GM19240 (cell line): ENCODE measurements at regions not wholly inside any gene's neighbourhood (a gene's known extent, or its start where the extent isn't known, plus 50 kb on each side); places are given as distances from the start of the nearest gene placed in this dataset.
"Not testable (repeated sequence)": the region's sequence is repeated elsewhere in the genome, so short reads cannot be mapped to it uniquely, and the experiment has no call there.

Experiments
- DNase-seq: peaks from one replicate; pipeline ENCODE4 v3.0.0; 2011; ENCODE audit warnings: low spot score; ENCODE audit not compliant: insufficient read length

DNA sequence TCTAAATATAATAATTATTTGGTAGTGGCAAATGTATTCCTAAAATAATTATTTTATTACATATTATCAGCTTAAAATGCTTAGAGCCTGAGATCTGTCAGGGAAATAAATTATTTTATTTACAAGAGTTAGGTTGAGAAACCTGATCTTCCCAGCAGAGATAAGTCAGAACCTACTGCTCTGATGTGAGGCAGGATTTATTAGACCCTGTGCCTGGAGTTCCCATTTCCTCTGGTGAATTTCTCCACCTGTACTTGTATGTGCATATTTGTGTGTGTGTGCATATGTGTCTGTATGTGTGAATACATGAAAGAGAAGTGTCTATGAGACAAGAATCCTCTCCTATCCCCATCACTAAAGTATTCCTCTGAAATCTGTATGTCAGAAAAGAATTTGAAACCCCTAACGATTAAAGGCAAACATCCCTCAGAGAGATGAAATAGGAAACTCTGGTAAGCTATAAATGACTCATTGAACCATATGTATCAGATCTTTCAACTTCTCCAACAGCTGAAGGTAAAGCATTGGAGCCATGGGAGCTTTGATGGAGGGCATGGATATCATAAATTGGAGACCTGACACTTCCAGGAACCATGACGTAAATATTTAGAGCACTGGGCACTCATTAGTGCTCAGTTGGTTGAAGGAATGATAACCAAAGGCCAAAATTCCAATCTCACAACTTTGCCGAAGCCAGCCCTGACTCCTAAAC is 190.9 kb downstream of the XPNPEP1 start:
- DNase-seq: no peak

DNA sequence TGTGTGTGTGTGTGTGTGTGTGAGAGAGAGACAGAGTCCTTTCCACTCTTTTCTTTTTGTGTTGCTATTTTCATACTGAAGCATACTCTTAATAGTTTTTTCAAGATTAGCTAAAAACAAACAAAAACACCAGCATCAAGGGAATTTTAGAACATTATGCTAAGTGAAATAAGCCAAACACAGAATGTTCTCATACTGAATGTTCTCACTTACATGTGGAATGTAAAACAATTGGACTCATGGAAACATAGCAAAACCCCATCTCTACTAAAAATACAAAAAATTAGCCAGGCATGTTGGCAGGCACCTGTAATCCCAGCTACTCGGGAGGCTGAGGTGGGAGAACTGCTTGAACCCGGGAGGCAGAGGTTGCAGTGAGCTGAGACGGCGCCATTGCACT is 193.4 kb downstream of the XPNPEP1 start:
- not testable (repeated sequence) for DNase-seq

DNA sequence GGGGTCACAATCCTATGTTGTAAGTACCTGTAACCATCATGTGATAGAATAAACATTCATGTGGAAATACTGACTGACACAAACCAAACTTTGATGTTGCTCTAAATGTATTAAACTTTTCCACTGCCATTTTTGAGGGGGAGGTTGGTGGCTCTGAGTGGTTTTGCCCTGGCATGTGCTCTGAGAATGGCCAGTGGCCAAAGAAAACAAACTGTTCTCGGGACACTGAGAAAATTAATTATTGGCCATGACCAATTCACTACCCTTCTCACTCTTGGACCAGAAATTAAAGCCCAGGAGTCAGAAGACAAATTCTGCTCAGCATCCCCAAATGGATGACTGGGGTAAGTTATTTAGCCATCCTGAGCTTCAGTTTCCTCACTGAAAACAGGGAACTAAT is 195.9 kb downstream of the XPNPEP1 start:
- no peak for DNase-seq

DNA sequence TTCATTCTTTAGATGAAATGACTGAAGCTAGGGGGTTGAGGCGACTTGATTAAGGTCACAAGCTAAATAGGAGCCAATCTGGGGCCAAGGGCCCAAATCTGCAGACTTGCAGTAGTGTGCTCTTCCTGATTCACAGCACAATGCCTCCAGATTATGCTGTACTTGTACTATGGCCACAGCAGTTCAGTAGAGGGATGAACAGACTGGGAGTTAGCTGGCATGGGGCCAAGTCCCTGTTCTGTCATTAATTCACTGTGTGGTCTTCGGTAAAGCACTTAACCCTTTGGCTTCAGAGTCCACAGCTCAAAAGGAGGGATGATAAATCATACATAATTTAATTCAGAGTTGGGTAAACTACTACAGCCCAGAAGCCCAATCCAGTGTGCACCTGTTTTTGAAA is 196.8 kb downstream of the XPNPEP1 start:
- no peak for DNase-seq

DNA sequence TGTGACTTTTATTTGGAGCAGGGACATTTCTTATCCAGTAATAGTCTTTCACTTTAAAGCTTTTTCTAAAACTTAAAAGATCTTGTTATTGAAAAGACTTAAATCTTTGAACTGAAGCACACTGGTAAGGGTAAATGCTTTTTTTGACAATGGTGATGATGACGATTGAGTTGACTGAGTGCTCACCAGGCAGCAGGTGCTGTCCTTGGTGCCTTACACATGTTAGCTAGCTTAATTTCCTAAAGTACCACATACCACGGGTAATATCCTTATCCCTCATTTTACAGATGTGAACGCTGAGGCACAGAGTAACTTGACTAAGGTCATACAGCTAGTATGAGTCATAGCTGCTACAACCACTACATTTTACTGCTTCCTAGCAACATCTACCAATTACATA is 200.0 kb downstream of the XPNPEP1 start:
- DNase-seq: no peak

DNA sequence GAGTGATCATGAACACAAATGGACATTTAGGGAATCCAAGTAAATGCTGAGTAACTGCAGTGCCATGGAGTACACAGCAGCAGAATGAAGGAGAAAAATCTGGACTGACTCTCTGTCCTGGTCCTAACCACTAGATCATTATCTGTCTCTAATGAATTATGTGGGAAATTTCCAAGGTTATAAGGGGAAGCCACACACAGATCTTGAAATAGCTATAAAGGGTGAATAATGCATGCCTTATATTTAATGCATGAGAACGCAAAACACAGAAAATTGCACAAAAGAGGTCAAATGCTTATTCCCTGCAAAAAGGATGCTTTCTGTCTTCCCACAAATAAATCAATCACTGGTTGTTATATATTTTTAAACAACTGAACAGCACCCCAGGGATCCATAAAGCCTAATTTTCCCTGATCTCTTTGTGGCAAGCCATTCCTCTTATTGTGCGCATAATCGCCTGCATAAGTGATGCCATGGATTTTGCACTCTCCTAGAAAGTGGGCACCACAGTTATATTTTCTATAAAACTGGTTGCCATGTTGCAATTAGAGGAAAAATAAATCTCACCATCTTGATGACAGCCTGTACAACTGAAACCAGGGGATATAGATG is 201.8 kb downstream of the XPNPEP1 start:
- DNase-seq: no peak

DNA sequence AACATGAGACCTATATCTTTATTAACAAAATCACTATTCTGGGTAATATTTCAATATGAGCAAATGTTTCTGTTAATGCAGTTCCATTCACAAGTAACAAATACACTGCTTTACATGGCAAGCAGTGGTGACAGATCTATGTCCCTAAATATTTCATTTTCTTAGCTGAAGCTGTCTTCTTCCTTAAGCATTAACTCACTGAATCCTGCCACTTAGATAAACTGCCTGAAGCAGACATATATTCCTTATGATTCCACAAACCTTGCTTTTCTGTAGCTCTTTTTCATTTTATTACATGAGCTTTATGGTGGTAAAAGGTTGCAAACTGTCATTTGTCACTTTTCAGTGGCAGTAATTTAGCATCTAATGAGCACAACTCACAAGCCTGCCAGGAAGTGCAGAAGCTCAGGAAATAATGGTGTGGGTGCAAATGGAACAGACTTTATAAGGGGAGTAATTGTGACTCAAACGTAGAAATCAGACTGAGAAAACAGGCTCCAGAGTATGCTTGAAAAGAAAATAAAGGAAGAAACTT is 217.2 kb downstream of the XPNPEP1 start:
- no peak for DNase-seq

DNA sequence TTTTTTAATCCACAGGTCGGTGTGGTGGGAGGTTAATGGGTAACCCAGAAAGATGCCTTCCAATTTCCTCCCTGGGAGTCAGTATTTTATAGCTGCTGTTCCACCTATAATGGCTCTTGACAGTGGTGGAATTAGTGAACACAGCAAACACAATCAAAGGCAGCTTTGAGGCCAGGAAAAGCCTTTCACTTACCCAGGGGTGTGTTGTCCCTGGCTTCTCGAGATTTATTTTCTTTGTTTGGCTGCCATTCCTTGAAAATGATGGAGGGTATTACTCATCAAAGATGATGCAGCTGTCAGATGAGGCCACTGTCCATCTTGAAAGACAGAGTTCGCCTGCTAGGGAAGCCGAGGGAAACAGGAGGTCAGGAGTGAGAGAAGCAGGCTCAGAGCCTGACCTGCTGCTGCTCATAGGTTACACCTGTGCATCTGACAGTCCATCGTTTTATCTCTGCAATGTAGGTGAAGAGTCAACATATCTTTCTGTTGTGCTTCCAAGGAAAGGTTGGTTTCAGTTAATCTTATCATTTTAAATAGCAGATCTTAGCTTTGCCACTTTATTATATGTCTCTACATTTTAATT is 221.6 kb downstream of the XPNPEP1 start:
- no peak for DNase-seq

DNA sequence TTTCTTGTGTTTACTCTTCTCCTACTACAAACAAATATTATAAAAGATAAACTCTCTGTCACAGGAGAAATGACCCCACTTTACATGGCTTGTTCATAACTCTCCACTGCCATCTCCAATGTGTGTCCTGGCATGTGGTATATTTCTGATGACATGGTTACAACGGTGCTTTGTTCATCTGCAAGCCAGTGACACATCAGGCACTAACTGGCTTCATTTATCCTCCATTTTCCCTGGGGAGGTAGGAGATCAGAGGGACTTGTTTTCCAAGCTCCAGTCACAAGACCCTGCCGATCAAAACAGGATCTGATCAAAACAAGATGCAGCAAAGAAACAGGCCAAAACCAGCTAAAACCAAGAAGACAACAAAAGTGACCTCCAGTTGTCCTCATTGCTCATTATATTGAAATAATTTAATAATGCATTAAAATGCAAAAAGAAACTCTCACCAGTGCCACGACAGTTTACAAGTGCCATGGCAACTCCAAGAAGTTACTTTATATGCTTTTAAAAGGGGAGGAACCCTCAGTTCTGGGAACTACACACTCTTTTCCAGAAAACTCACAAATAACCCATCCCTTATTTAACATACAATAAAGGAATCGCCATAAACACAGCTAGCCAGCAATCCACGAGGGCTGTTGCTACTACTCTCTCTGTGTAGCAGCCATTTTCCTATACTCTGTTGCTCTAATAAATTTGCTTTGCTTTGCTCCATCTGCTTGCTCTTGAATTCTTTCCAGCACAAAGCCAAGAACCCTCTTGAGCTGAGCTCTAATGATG is 224.2 kb downstream of the XPNPEP1 start:
- DNase-seq: no peak

DNA sequence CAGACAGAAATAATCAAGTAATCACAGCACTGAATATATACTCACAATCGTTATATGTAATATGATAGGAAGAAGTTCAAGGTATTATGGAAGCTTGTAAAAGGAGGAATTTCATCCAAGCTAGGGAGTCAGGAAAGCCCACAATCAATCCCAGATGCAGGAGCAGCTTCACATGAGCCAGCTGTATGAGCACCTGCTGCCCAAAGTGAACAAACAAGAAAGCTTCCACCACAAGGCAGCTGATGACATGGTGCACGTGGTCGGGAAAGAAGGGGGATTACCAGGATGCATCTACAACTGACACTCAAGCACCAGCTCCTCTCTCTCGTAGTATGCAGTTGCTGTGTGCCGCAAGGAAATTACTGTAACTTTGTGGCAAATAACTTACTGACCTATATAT is 225.2 kb downstream of the XPNPEP1 start:
- no peak for DNase-seq

DNA sequence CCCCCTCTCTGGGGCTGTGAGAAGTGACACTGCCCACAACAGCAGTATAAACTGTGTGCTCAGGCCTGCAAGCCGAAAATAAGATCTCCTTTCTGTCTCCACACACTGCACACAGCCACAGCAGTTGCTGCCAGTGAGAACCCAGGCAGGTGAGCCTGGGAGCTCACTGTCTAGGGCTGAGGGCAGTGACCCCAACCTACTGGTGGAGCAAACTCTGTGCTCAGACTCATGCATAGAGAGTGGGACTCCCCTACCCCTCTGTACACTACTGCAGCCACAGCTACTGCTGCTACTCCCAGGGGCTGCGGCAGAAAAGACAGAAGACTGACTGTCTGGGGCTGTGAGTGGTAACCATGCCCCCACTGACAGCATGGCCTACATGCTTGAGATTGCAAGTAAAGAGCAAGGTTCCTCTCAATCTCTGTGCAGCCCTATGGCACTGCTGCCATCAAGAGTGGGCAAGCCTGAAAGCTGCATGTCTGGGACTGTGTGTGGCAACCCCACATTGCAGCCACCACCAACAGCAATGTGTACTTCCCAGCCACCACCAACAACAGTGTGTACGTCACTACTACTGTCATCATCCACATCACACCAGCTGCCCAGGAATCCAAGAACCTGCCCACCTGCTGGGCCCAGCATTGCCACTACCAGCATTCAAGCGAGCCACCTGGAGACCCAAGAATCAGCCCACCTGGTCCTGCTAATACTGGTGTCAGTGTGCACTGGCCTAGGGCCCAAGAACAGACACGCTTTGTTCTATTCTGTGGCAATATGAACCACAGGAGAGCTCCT is 226.1 kb downstream of the XPNPEP1 start:
- no peak for DNase-seq

DNA sequence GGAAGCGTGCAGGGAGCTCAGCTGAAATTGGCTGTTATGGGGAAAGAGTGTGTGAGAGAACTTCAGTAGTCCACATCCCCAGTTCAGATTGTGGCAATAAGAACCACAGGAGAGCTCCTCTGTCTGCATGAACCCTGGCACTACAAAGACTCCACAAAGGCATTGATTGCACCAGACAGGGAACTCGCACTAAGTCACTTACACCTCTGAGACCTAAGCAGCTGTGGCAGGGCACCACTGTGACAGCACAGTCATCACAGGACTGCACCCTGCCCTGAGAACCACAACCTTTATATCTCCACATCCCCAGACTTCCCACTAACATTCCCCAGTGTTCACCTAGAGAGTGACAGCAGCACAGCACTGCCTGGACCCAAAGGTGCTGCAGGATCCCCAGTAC is 226.8 kb downstream of the XPNPEP1 start:
- no peak for DNase-seq

DNA sequence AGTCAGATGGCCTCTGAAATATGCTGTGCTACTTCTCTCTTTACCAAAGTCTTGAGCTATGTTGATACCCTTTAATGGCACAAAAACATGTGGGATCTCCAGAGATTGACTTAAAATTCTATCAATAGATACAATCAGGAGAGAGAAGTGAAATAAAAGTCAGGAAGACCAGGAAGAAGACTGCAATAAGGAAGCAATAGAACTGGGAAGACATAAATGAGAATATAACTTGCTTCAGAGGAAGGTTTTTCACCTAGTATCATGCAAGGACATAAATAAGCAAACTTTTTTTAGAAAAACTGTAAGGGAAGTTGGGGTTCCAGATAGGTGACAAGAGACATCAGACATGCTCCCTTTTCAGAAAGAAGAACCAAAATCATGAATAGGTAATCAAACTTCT is 227.3 kb downstream of the XPNPEP1 start:
- no peak for DNase-seq

DNA sequence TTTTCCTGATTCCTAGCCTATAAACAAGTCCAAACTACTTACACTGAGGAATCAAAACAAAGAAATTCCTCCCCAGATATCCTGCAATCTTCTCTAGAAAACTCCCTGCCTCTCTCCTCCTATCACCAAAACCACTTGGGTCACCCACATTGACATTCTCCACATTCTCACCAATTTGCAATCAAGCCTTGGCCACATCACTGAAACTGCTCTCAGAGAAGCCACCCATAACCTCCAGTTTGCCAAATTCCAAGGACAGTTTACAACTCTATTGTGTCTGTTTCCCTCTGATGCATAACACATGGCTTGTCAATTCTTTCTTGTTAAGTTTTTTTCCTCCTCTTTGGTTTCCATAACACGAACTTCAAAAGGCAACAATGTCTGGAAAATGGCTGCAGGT is 233.5 kb downstream of the XPNPEP1 start:
- no peak for DNase-seq

DNA sequence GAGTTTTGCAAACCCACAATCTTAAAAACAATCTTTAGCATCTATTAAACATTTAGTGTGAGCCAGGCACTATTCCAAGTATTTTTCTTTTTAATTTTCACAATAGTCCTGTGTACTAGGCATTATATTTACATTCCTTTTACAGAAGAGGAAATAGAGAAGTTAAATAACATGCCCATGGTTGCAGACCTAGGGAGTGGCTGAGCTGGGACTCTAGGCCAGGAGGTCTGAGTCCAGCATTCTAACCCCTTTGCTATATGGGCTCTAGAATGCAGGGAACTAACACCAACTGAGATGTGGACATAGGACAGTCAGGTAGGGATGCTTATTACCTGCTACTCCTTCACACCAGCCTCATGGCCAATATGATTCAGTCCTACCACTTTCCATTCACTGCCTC is 243.8 kb downstream of the XPNPEP1 start:
- DNase-seq: no peak

DNA sequence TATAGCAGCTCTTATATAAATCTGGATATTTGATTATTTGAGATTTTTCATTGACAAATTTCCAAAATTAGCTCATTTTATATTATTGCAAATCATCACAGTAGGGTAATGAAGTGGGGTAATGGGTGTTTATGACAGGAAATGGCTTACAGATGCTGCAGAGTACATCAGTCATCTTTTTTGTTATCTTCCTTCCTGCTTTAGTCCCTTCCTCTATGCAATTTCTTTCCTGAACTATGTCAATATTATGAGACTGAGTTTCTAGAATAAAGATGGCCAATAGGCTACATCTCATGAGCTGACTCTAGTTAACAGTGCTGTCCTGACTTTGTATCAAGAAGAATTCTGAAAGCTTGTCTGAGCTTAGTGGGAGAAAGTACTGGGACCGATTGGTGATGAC is 244.5 kb downstream of the XPNPEP1 start:
- no peak for DNase-seq

DNA sequence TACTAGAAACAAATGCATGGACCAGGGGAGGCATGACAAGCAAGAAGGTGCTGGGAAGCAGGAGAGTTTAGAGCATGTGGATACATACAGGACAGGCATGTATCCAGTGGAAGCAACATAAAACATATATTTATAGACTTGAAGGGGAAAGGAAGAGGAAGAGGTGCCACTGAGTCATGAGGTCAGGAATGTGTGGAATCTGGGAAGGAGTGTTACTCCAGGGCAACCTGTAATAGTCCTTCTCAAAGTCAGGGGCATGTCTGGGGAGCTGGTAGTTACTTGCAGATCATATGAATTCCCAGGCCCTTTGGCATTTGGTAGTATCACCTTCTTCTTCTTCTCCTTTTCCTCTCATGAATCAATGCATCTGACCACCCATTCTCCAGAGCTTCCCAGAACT is 246.6 kb downstream of the XPNPEP1 start:
- DNase-seq: no peak

DNA sequence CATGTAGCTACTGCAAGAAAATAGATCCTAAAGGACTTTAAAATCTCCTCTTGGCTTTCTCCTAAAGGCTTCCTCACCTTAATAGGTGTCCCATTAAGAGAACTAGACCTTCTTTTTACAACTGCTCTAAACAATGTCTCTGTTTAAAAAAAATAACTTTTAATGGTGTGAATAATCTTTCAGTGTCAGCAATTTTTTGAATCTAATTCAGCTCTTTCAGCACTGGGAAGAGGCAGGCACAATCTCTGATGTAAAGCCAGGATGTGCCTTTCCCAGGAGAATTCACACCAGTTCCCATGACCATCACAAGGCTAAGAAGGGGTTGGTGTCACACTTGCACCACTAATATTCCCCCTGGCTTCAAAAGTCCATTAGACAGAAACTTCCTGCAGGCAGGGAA is 254.6 kb downstream of the XPNPEP1 start:
- DNase-seq: no peak

DNA sequence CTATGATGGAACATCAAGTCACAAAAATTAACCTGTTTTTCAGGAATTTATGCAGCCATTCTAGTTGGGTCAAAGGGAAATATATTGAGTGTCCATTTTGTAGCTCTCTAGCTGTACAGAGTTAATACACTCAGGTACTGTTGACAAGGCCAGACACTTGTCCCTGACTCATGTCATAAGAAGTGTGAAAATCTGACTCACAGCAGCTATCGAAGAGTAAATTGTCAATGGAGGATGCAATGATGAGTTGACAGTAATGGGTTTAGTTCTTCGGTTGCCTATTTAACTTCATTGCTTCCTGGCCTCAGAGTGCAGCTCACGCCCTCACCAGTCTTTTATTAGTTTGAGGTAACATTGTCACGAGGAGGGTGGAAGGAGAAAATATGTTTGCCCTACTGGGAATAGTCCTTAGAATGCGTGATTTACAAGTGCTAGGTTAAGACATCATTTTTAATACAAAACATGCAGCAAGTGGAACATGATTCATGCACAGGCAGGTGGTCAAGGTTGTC is 255.1 kb downstream of the XPNPEP1 start:
- DNase-seq: no peak

DNA sequence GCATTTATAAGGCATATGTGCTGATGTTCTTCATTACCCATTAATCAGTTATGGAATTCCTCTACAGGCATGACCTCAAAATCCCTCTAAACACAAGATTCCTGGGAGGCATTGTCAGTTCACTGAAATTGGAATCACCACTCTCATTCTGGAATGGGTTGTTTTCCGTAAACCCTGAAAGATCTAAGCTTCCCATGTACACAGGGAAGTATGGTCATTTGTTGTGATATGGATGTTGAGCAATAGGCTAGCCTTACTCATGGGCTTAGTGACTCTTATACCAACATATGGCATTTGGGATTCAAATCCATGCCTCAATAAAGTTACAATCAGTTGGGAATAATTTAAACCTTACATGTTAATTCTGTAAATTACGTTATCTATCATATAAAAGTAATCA is 258.0 kb downstream of the XPNPEP1 start:
- DNase-seq: no peak

DNA sequence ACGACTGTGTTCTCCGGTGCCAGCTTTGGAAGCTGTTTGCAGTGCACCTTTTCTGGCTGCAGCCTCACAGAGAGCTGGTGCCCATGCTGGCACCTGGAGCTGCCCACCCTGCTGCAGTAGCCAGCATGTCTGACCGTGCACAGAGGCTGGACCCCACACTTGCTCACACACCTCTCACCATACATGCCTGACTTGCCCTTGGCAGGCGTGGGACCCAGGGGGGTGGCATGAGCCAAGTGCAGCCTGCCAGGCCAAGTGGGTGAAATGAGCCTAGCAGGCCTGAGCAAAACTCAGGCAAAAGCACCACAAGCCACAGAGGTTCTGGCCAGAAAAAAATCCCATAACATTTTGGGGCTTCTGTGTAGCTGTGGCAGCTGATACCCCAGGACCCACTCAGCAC is 258.8 kb downstream of the XPNPEP1 start:
- no peak for DNase-seq
